ENCODE measurements at regions not wholly inside any gene's neighbourhood (a gene's known extent, or its start where the extent isn't known, plus 50 kb on each side); places are given as distances from the start of the nearest gene placed in this dataset.

DNA sequence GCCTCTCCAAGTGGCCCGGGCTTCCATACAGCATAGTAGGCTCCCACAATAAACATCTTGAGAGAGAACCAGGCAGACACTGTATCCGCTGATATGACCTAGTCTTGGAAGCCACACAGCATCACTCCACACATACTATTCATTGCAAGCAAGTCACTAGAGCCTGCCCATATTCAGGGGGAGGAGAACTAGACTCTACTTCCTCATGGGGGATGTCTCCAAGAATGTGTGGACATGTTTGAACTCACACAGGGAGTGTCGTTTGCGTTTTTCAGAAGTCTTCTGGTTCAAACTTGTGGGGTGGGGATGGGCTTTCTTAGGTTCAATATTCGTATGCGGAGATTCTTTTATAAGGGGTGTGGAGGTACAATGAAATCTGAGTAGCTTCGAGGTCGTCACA is 232.6 kb upstream of the HABP2 start:
- TF ChIP-seq, protein P1, sequence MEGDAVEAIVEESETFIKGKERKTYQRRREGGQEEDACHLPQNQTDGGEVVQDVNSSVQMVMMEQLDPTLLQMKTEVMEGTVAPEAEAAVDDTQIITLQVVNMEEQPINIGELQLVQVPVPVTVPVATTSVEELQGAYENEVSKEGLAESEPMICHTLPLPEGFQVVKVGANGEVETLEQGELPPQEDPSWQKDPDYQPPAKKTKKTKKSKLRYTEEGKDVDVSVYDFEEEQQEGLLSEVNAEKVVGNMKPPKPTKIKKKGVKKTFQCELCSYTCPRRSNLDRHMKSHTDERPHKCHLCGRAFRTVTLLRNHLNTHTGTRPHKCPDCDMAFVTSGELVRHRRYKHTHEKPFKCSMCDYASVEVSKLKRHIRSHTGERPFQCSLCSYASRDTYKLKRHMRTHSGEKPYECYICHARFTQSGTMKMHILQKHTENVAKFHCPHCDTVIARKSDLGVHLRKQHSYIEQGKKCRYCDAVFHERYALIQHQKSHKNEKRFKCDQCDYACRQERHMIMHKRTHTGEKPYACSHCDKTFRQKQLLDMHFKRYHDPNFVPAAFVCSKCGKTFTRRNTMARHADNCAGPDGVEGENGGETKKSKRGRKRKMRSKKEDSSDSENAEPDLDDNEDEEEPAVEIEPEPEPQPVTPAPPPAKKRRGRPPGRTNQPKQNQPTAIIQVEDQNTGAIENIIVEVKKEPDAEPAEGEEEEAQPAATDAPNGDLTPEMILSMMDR (conservative IDR thresholded peaks at IDR 0.05) = no peak
- no peak for TF ChIP-seq ZFX (IDR thresholded peaks at IDR 0.05)

All from C4-2B (cell line).